Heart left ventricle (tissue), 13 donors: ENCODE measurements at regions not wholly inside any gene's neighbourhood (a gene's known extent, or its start where the extent isn't known, plus 50 kb on each side); places are given as distances from the start of the nearest gene placed in this dataset.

ENCODE experiments used
- POLR2A ChIP-seq, 2 donors: fragments of 450-650 bp; IDR thresholded peaks; one replicate each; pipeline ENCODE4 v1.6.1; 2017; ENCODE audit warnings: antibody characterized with exemption in 2 of 2, mild to moderate bottlenecking in 2 of 2, moderate library complexity in 2 of 2
- TF ChIP-seq, protein P1 (sequence below), 12 donors: fragments of 200-600 bp; sonication (generic) in 4 of 12; IDR thresholded peaks; one replicate each; pipeline versions ENCODE4 v1.5.0 to v1.8.0; 2018 to 2022; ENCODE audit warnings: antibody characterized with exemption in 12 of 12, mild to moderate bottlenecking in 5 of 12
- donor health status: ischemic (EF 13 %, LVEDD 7.1; RV severe dilation, severe dysfunction).
- donor health status: DM: no; HTN: yes; CAD: no.
- donor health status: DM: no; HTN: no; CAD: no.
- donor health status: ischemic (EF 25% LVEDD 6.9; RV normal size, moderate dysfunction).
- donor health status: ischemic (EF 25% LVEDD 5.7; RV mildly dilated, moderate dysfunction).
- donor health status: ischemic (EF 35%, LVEDD 5.7; RV mildly dilated, moderate dysfunction).
- donor health status: nonischemic (EF 11% LVEDD 7.7; RV severe dilation, severe dysfunction).
- donor health status: DM: yes; HTN: yes; CAD: no.
- donor health status: PGD.
- donor health status: ischemic (EF 29% LVEDD 5.4; RV normal size, mild dysfunction).
- donor health status: nonischemic (EF 23%, LVEDD 6.1; RV moderate dilation, normal function).

DNA sequence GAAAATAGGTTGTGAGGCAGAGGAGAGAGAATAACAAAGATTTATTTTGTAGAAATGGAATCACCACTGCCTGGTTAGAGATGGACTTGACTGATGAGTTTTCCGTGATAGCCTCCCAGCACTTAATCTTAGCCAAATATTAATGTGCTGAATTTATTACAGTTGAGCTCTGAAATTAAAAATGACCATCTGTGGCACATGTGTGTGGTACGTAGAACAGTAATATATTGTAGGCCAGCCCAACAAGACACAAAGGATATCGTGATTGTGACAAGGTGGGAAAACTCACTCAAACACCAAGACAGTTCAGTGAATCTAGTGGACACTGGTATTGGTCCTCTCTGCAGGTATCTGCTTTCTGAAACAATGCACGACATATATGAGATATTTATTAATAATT lies 119.4 kb downstream of the HAO1 start:
- TF ChIP-seq, protein P1, sequence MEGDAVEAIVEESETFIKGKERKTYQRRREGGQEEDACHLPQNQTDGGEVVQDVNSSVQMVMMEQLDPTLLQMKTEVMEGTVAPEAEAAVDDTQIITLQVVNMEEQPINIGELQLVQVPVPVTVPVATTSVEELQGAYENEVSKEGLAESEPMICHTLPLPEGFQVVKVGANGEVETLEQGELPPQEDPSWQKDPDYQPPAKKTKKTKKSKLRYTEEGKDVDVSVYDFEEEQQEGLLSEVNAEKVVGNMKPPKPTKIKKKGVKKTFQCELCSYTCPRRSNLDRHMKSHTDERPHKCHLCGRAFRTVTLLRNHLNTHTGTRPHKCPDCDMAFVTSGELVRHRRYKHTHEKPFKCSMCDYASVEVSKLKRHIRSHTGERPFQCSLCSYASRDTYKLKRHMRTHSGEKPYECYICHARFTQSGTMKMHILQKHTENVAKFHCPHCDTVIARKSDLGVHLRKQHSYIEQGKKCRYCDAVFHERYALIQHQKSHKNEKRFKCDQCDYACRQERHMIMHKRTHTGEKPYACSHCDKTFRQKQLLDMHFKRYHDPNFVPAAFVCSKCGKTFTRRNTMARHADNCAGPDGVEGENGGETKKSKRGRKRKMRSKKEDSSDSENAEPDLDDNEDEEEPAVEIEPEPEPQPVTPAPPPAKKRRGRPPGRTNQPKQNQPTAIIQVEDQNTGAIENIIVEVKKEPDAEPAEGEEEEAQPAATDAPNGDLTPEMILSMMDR (IDR thresholded peaks at IDR 0.05): no peak
- no peak for TF ChIP-seq POLR2A (IDR thresholded peaks at IDR 0.05)
